Right cardiac atrium (tissue), 5 donors: ENCODE measurements at regions not wholly inside any gene's neighbourhood (a gene's known extent, or its start where the extent isn't known, plus 50 kb on each side); places are given as distances from the start of the nearest gene placed in this dataset.
"Not testable (repeated sequence)": the region's sequence is repeated elsewhere in the genome, so short reads cannot be mapped to it uniquely, and the experiment has no call there.

Experiments used
- ATAC-seq, 2 donors: fragments of 200-7000 bp; cut with Tn5 transposase; one replicate each; pipeline versions ENCODE4 v1.8.0 to v1.9.1; 2020; ENCODE audit warnings: moderate library complexity in 2 of 2, mild to moderate bottlenecking in 1 of 2
- DNase-seq, 3 donors: peaks; one replicate each; pipeline ENCODE4 v3.0.0-alpha.2; 2020
- H3K27ac ChIP-seq: one replicate; pipeline ENCODE4 v1.5.1; 2013; ENCODE audit warnings: mild to moderate bottlenecking, low read length, control low read depth, moderate library complexity
- H3K27me3 ChIP-seq: one replicate; pipeline ENCODE4 v1.6.1; 2013; ENCODE audit not compliant: control insufficient read depth, insufficient read depth
- H3K4me1 ChIP-seq: one replicate; pipeline ENCODE4 v1.6.1; 2013; ENCODE audit warnings: low read length; ENCODE audit not compliant: control insufficient read depth, insufficient read depth
- H3K4me3 ChIP-seq: one replicate; pipeline ENCODE4 v1.5.1; 2013; ENCODE audit warnings: low read length, control low read depth
- H3K9me3 ChIP-seq: one replicate; pipeline ENCODE4 v1.6.1; 2013; ENCODE audit warnings: low read length; ENCODE audit not compliant: control insufficient read depth
- WGBS: extraction: QIAGEN DNeasy Blood & Tissue Kit; methylation state at CpG from one replicate; pipeline ENCODE4 v1.1.7; 2013; 5-methylcytosine and 5-hydroxymethylcytosine counted together
- intact Hi-C, 4 donors: fragments of 100-400 bp; cut with DNase I; formaldehyde crosslinking; loops; one replicate each; pipeline versions ENCODE4 v1.11.0 to v1.14.0; 2022 to 2023
- donor health status: healthy with polysubstance abuse.
- donor health status: DM: no; HTN: yes; CAD: no.
- donor health status: DM: no; HTN: no; CAD: no.
- donor health status: DM: no; HTN: yes; CAD: no; lungs with severe emphysema.
- donor health status: DM: yes; HTN: yes; CAD: no.

GRCh38 chr7:17558558-17559332 lies 260.3 kb downstream of the AHR start:
- H3K4me1 ChIP-seq = peaks cover 3% of the 10 kb centered on the region
- H3K27ac ChIP-seq = no peak overlapping the region
- H3K9me3 ChIP-seq = no peaks in the 10 kb centered on the region
- DNase-seq (no peak), ATAC-seq (no peak)
- H3K27me3 ChIP-seq = no peaks in the 10 kb centered on the region
- 79% methylated on average over 4 of the region's 4 CpGs for WGBS
- no peak overlapping the region for H3K4me3 ChIP-seq
- intact Hi-C loops = no loop called here

- H3K27ac ChIP-seq = no peak overlapping the region
- H3K4me1 ChIP-seq = peaks cover 3% of the 10 kb centered on the region
- ATAC-seq = no peak
- DNase-seq = no peak
- intact Hi-C loops = no loop called here
- 61% methylated on average over 1 of the region's 1 CpG for WGBS
- no peak overlapping the region for H3K4me3 ChIP-seq
- H3K9me3 ChIP-seq = no peaks in the 10 kb centered on the region
- H3K27me3 ChIP-seq = no peaks in the 10 kb centered on the region
These were observed 260.9 kb downstream of the AHR start for GRCh38 chr7:17559388-17559787.

- 69% methylated on average over 4 of the region's 4 CpGs for WGBS
- no peaks in the 10 kb centered on the region for H3K9me3 ChIP-seq
- H3K4me3 ChIP-seq = no peak overlapping the region
- H3K4me1 ChIP-seq = peaks cover 1% of the 10 kb centered on the region
- H3K27ac ChIP-seq = no peak overlapping the region
- H3K27me3 ChIP-seq = no peaks in the 10 kb centered on the region
- intact Hi-C loops = no loop called here
- no peak for DNase-seq
- ATAC-seq = no peak
These were observed 262.1 kb downstream of the AHR start for GRCh38 chr7:17560516-17560915.

- DNase-seq (no peak), ATAC-seq (no peak)
- no peaks in the 10 kb centered on the region for H3K27me3 ChIP-seq
- H3K27ac ChIP-seq = no peak overlapping the region
- H3K4me3 ChIP-seq = no peak overlapping the region
- H3K9me3 ChIP-seq = no peaks in the 10 kb centered on the region
- H3K4me1 ChIP-seq = peaks cover 1% of the 10 kb centered on the region
- 95% methylated on average over 2 of the region's 2 CpGs for whole genome bisulfite sequencing
- intact Hi-C loops = no loop called here
These were observed 262.5 kb downstream of the AHR start for GRCh38 chr7:17560966-17561365.

GRCh38 chr7:17564678-17565212 lies 266.3 kb downstream of the AHR start:
- intact Hi-C loops = no loop called here
- DNase-seq (no peak), ATAC-seq (no peak)
- 41% methylated on average over 3 of the region's 3 CpGs for WGBS
- Histone ChIP-seq H3K9me3 (no peaks in the 10 kb centered on the region), H3K4me1 (no peaks in the 10 kb centered on the region), H3K4me3 (no peak overlapping the region), H3K27ac (no peak overlapping the region), H3K27me3 (no peaks in the 10 kb centered on the region)

GRCh38 chr7:17580141-17580540 lies 281.7 kb downstream of the AHR start:
- H3K27ac ChIP-seq = no peak overlapping the region
- intact Hi-C loops = no loop called here
- no peak overlapping the region for H3K4me3 ChIP-seq
- no peaks in the 10 kb centered on the region for H3K27me3 ChIP-seq
- H3K4me1 ChIP-seq = no peaks in the 10 kb centered on the region
- DNase-seq (no peak), ATAC-seq (no peak)
- 65% methylated on average over 3 of the region's 3 CpGs for WGBS
- H3K9me3 ChIP-seq = no peaks in the 10 kb centered on the region

- H3K4me3 ChIP-seq = no peak overlapping the region
- no peak overlapping the region for H3K27ac ChIP-seq
- ATAC-seq = no peak
- no peaks in the 10 kb centered on the region for H3K9me3 ChIP-seq
- no peak for DNase-seq
- H3K27me3 ChIP-seq = no peaks in the 10 kb centered on the region
- WGBS = 72% methylated on average over 1 of the region's 1 CpG
- intact Hi-C loops = no loop called here
- H3K4me1 ChIP-seq = no peaks in the 10 kb centered on the region
These were observed 282.4 kb downstream of the AHR start for GRCh38 chr7:17580856-17581255.

GRCh38 chr7:17581301-17581700 lies 282.8 kb downstream of the AHR start:
- no peak for DNase-seq
- H3K4me1 ChIP-seq = no peaks in the 10 kb centered on the region
- no peak overlapping the region for H3K4me3 ChIP-seq
- H3K27ac ChIP-seq = no peak overlapping the region
- intact Hi-C loops = no loop called here
- H3K9me3 ChIP-seq = no peaks in the 10 kb centered on the region
- ATAC-seq = no peak
- 66% methylated on average over 1 of the region's 1 CpG for WGBS
- no peaks in the 10 kb centered on the region for H3K27me3 ChIP-seq

GRCh38 chr7:17582696-17583095 lies 284.2 kb downstream of the AHR start:
- H3K27ac ChIP-seq, H3K4me1 ChIP-seq, DNase-seq, ATAC-seq, intact Hi-C loops, H3K27me3 ChIP-seq, H3K9me3 ChIP-seq, H3K4me3 ChIP-seq: not testable (repeated sequence)
- WGBS = 96% methylated on average over 2 of the region's 2 CpGs

GRCh38 chr7:17583786-17584185 lies 285.3 kb downstream of the AHR start:
- no peak for ATAC-seq
- H3K27ac ChIP-seq = no peak overlapping the region
- intact Hi-C loops = no loop called here
- H3K4me3 ChIP-seq = no peak overlapping the region
- DNase-seq = no peak
- WGBS = 96% methylated on average over 1 of the region's 1 CpG
- no peaks in the 10 kb centered on the region for H3K9me3 ChIP-seq
- no peaks in the 10 kb centered on the region for H3K4me1 ChIP-seq
- no peaks in the 10 kb centered on the region for H3K27me3 ChIP-seq

GRCh38 chr7:17584822-17585221 lies 286.4 kb downstream of the AHR start:
- DNase-seq (no peak), ATAC-seq (no peak)
- intact Hi-C loops = no loop called here
- Histone ChIP-seq H3K27ac (no peak overlapping the region), H3K27me3 (no peaks in the 10 kb centered on the region), H3K4me3 (no peak overlapping the region), H3K4me1 (no peaks in the 10 kb centered on the region), H3K9me3 (no peaks in the 10 kb centered on the region)
- 72% methylated on average over 1 of the region's 1 CpG for WGBS

GRCh38 chr7:17586711-17587110 lies 288.3 kb downstream of the AHR start:
- Histone ChIP-seq H3K27me3 (no peaks in the 10 kb centered on the region), H3K9me3 (no peaks in the 10 kb centered on the region), H3K4me3 (no peak overlapping the region), H3K4me1 (no peaks in the 10 kb centered on the region), H3K27ac (no peak overlapping the region)
- WGBS = 61% methylated on average over 4 of the region's 4 CpGs
- DNase-seq (no peak), ATAC-seq (no peak)
- intact Hi-C loops = no loop called here
